ENCODE measurements at regions not wholly inside any gene's neighbourhood (a gene's known extent, or its start where the extent isn't known, plus 50 kb on each side); places are given as distances from the start of the nearest gene placed in this dataset.

- no peak for ATAC-seq (ENCODE audit: low read depth)
- Histone ChIP-seq H3K36me3 (ENCODE audit: control insufficient read depth, insufficient read depth, low read length) (no peaks in the 10 kb centered on the region), H2BK5ac (ENCODE audit: low read depth, low read length, poor library complexity, severe bottlenecking) (no peak overlapping the region), H2AK5ac (ENCODE audit: low read depth, low read length) (no peak overlapping the region), H2BK15ac (ENCODE audit: low read depth, low read length) (no peak overlapping the region), H3K27ac (ENCODE audit: insufficient read depth, low read length) (no peak overlapping the region), H3K4me1 (ENCODE audit: control insufficient read depth, insufficient read depth, low read length) (no peaks in the 10 kb centered on the region), H3K9me1 (ENCODE audit: insufficient read depth, low read length) (no peaks in the 10 kb centered on the region), H2BK120ac (ENCODE audit: low read depth, low read length) (no peak overlapping the region), H3K56ac (ENCODE audit: extremely low read depth, insufficient read depth, low read length) (no peak overlapping the region), H3K4me2 (ENCODE audit: low read depth, low read length) (no peak overlapping the region), H4K91ac (ENCODE audit: insufficient read depth, low read depth, low read length) (no peak overlapping the region), H3K14ac (replicated peaks; ENCODE audit: low read depth, low read length) (no peak overlapping the region), H2AK9ac (replicated peaks; ENCODE audit: low read depth, low read length, poor library complexity) (no peak overlapping the region), H4K20me1 (ENCODE audit: insufficient read depth, low read length) (no peaks in the 10 kb centered on the region), H4K8ac (ENCODE audit: low read depth in 2 of 2, low read length in 2 of 2) (no peak overlapping the region), H3K18ac (ENCODE audit: low read depth, low read length) (no peak overlapping the region), H3K9ac (ENCODE audit: low read depth, low read length) (no peak overlapping the region), H3K79me1 (ENCODE audit: low read depth in 1 of 2, low read length in 2 of 2) (no peaks in the 10 kb centered on the region), H3K4me3 (ENCODE audit: insufficient read depth, low read depth, low read length) (no peak overlapping the region), H3K4ac (ENCODE audit: low read depth, low read length) (no peak overlapping the region), H3K23ac (ENCODE audit: low read depth, low read length) (no peak overlapping the region), H3K27me3 (ENCODE audit: control insufficient read depth, insufficient read depth, low read length) (no peaks in the 10 kb centered on the region), H4K5ac (ENCODE audit: low read depth, low read length) (no peak overlapping the region), H3K9me3 (ENCODE audit: control insufficient read depth, insufficient read depth, low read length) (peaks cover 11% of the 10 kb centered on the region), H2BK20ac (ENCODE audit: low read depth, low read length) (no peak overlapping the region), H2AFZ (replicated peaks; ENCODE audit: low read length, poor library complexity) (no peak overlapping the region)
- WGBS, 2 experiments (ENCODE audit: extremely low coverage in 2 of 2, insufficient read length in 1 of 2) = no CpG with 5 or more reads among the region's 5 CpGs
- ChIA-PET CTCF (no interaction called here), POLR2A (ENCODE audit: unreplicated experiment) (no interaction called here)
- no peak for TF ChIP-seq RAD21 (IDR thresholded peaks at IDR 0.05; ENCODE audit: low read length)
- no peak for TF ChIP-seq POLR2A (IDR thresholded peaks at IDR 0.05; ENCODE audit: low read depth, low read length)
- no peak for TF ChIP-seq CTCF (conservative IDR thresholded peaks at IDR 0.05; ENCODE audit: low read depth, low read length)
- TF ChIP-seq SMC3 (IDR thresholded peaks at IDR 0.05; ENCODE audit: low read depth, low read length) = no peak
- peak; percentile 66 for TF ChIP-seq MAFK (IDR thresholded peaks at IDR 0.05; ENCODE audit: low read depth, low read length)
- TF ChIP-seq RFX5 (IDR thresholded peaks at IDR 0.05; ENCODE audit: low read depth, low read length) = no peak
- no peak for TF ChIP-seq CEBPB (IDR thresholded peaks at IDR 0.05; ENCODE audit: low read depth, low read length)
- TF ChIP-seq FOS (IDR thresholded peaks at IDR 0.05; ENCODE audit: low read depth, low read length) = no peak
- in situ Hi-C loops (cut with MboI; ENCODE audit: low sequenced_read_pairs) = no loop called here
- no TSS peak for BruUV-seq (replicated peaks)
- intact Hi-C loops (cut with micrococcal nuclease) = no loop called here
- no peak for DNase-seq
- dilution Hi-C loops (cut with HindIII; ENCODE audit: low sequenced_read_pairs, unreplicated experiment) = no loop called here
Measured at GRCh38 chr4:116023049-116023448, 909.6 kb upstream of the NDST4 start.

Data from IMR-90 (cell line).